GM12878 (cell line): ENCODE measurements at regions not wholly inside any gene's neighbourhood (a gene's known extent, or its start where the extent isn't known, plus 50 kb on each side); places are given as distances from the start of the nearest gene placed in this dataset.

Experiments
- ATAC-seq: fragments of 200-7000 bp; cut with Tn5 transposase; 3 replicates; pipeline ENCODE4 v1.9.1; 2020; ENCODE audit warnings: mild to moderate bottlenecking, moderate library complexity
- BruUV-seq: library from RNA; stranded (reverse); fragments of 400-500 nt; replicated peaks from 2 replicates; lab custom pipeline; 2021; lab: Mats Ljungman, UMichigan
- CTCF ChIA-PET: fragments of 300-600 bp; sonication (Branson Sonifier 250); formaldehyde crosslinking; extraction: SDS; loops from one replicate; lab custom pipeline; 2021; ENCODE audit warnings: inconsistent platforms; lab: Yijun Ruan, JAX
- POLR2A ChIA-PET: fragments of 350-600 bp; formaldehyde crosslinking; extraction: SDS; loops from one replicate; lab custom pipeline; 2021; ENCODE audit warnings: inconsistent platforms; lab: Charles Lee
- RAD21 ChIA-PET: fragments of 300-600 bp; sonication (Branson Sonifier 250); formaldehyde crosslinking; loops from one replicate; lab custom pipeline; 2023; ENCODE audit warnings: antibody characterized with exemption; ENCODE audit not compliant: unreplicated experiment; lab: Charles Lee
- SMC1A ChIA-PET: fragments of 300-600 bp; sonication (Branson Sonifier 250); formaldehyde crosslinking; loops from one replicate; lab custom pipeline; 2023; ENCODE audit not compliant: unreplicated experiment, uncharacterized antibody; lab: Charles Lee
- DNase-seq: peaks from one replicate; pipeline ENCODE4 v3.0.0-alpha.2; 2011; ENCODE audit warnings: low read depth, low spot score
- FAIRE-seq: peaks from 3 replicates; lab custom pipeline; 2011; peaks lifted over from hg19 to GRCh38; lab: Jason Lieb, UNC
- H2AFZ ChIP-seq: 2 replicates; pipeline ENCODE4 v1.6.0; 2011; ENCODE audit warnings: low read depth, low read length, control low read depth; ENCODE audit not compliant: control insufficient read depth
- H3K27ac ChIP-seq: 2 replicates; pipeline ENCODE4 v1.5.1; 2011; ENCODE audit warnings: control low read depth; ENCODE audit not compliant: control insufficient read depth, insufficient read depth
- H3K27me3 ChIP-seq, 2 experiments: replicated peaks in 1 of 2; 2 replicates each; pipeline versions ENCODE4 v1.6.0 to v1.6.1; 2011; ENCODE audit warnings: low read length in 1 of 2; ENCODE audit not compliant: control insufficient read depth in 2 of 2, insufficient read depth in 2 of 2
- H3K36me3 ChIP-seq, 2 experiments: 2 replicates each; pipeline ENCODE4 v1.5.1; 2011; ENCODE audit warnings: low read length in 1 of 2; ENCODE audit not compliant: control insufficient read depth in 2 of 2, insufficient read depth in 2 of 2
- H3K4me1 ChIP-seq: 2 replicates; pipeline ENCODE4 v1.6.1; 2011; ENCODE audit warnings: mild to moderate bottlenecking, low read length, moderate library complexity, mixed read lengths; ENCODE audit not compliant: control insufficient read depth, insufficient read depth
- H3K4me2 ChIP-seq: 2 replicates; pipeline ENCODE4 v1.6.0; 2011; ENCODE audit warnings: control low read depth; ENCODE audit not compliant: control insufficient read depth, insufficient read depth
- H3K4me3 ChIP-seq: fragments of 200-600 bp; sonication (generic); 2 replicates; pipeline ENCODE4 v1.5.1; 2016
- H3K79me2 ChIP-seq: 2 replicates; pipeline ENCODE4 v1.6.0; 2011; ENCODE audit warnings: low read length; ENCODE audit not compliant: control insufficient read depth, insufficient read depth
- H3K9ac ChIP-seq: 2 replicates; pipeline ENCODE4 v1.8.0; 2011; ENCODE audit warnings: low read length, control low read depth, mixed read lengths; ENCODE audit not compliant: control insufficient read depth, insufficient read depth
- H3K9me3 ChIP-seq: replicated peaks from 3 replicates; pipeline ENCODE4 v1.5.1; 2011; ENCODE audit warnings: mild to moderate bottlenecking, low read length; ENCODE audit not compliant: control insufficient read depth, insufficient read depth
- H4K20me1 ChIP-seq: 2 replicates; pipeline ENCODE4 v1.6.0; 2011; ENCODE audit not compliant: control insufficient read depth, insufficient read depth
- CUX1 ChIP-seq: IDR thresholded peaks from 2 replicates; pipeline ENCODE4 v1.6.1; 2012; ENCODE audit warnings: improper control_type of control experiment, low read depth, low read length; ENCODE audit not compliant: insufficient replicate concordance
- KLF5 ChIP-seq: fragments of 450-650 bp; IDR thresholded peaks from 2 replicates; pipeline ENCODE4 v1.6.1; 2014; ENCODE audit warnings: mild to moderate bottlenecking; ENCODE audit not compliant: partially characterized antibody
- MXI1 ChIP-seq: fragments of 150-350 bp; IDR thresholded peaks from 2 replicates; pipeline ENCODE4 v1.6.1; 2011; ENCODE audit warnings: low read depth, mild to moderate bottlenecking, inconsistent platforms, low read length, improper control_type of control experiment
- NRF1 ChIP-seq: conservative IDR thresholded peaks from 2 replicates; pipeline ENCODE4 v1.6.1; 2011; ENCODE audit warnings: mild to moderate bottlenecking, low read depth, low read length, improper control_type of control experiment
- POLR2A ChIP-seq: IDR thresholded peaks from 2 replicates; pipeline ENCODE4 v1.6.1; 2011; ENCODE audit warnings: low read depth, mild to moderate bottlenecking, low read length
- RAD51 ChIP-seq: fragments of 450-650 bp; IDR thresholded peaks from 2 replicates; pipeline ENCODE4 v1.6.1; 2016; ENCODE audit warnings: moderate library complexity, mild to moderate bottlenecking, inconsistent platforms
- RB1 ChIP-seq: fragments of 450-650 bp; formaldehyde crosslinking; IDR thresholded peaks from 2 replicates; pipeline ENCODE4 v1.6.1; 2017; ENCODE audit warnings: mild to moderate bottlenecking, borderline replicate concordance
- TARDBP ChIP-seq: IDR thresholded peaks from 2 replicates; pipeline ENCODE4 v1.6.1; 2016; ENCODE audit warnings: borderline replicate concordance
- TCF3 ChIP-seq: IDR thresholded peaks from 2 replicates; pipeline ENCODE4 v1.6.1; 2012; ENCODE audit warnings: low read depth, mild to moderate bottlenecking, low read length, borderline replicate concordance; ENCODE audit not compliant: insufficient read depth
- YY1 ChIP-seq: IDR thresholded peaks from 2 replicates; pipeline ENCODE4 v1.6.1; 2011; ENCODE audit warnings: low read depth, mild to moderate bottlenecking, low read length
- ZNF217 ChIP-seq: fragments of 450-650 bp; IDR thresholded peaks from 2 replicates; pipeline ENCODE4 v1.6.1; 2017; ENCODE audit warnings: antibody characterized with exemption, mild to moderate bottlenecking
- WGBS: methylation state at CpG from one replicate; pipeline ENCODE4 v1.1.6; 2016; ENCODE audit warnings: low lambda C conversion rate; ENCODE audit not compliant: insufficient replicate concordance, insufficient coverage; ENCODE audit errors: missing lambda C conversion rate; 5-methylcytosine and 5-hydroxymethylcytosine counted together
- in situ Hi-C: fragments of 300-500 bp; cut with MboI; formaldehyde crosslinking; loops from 9 replicates; pipeline ENCODE4 v1.14.3; 2018; ENCODE audit warnings: mixed read lengths
- intact Hi-C: fragments of 100-400 bp; cut with micrococcal nuclease; formaldehyde crosslinking; loops from one replicate; pipeline ENCODE4 v1.14.2; 2022; ENCODE audit not compliant: unreplicated experiment

DNA sequence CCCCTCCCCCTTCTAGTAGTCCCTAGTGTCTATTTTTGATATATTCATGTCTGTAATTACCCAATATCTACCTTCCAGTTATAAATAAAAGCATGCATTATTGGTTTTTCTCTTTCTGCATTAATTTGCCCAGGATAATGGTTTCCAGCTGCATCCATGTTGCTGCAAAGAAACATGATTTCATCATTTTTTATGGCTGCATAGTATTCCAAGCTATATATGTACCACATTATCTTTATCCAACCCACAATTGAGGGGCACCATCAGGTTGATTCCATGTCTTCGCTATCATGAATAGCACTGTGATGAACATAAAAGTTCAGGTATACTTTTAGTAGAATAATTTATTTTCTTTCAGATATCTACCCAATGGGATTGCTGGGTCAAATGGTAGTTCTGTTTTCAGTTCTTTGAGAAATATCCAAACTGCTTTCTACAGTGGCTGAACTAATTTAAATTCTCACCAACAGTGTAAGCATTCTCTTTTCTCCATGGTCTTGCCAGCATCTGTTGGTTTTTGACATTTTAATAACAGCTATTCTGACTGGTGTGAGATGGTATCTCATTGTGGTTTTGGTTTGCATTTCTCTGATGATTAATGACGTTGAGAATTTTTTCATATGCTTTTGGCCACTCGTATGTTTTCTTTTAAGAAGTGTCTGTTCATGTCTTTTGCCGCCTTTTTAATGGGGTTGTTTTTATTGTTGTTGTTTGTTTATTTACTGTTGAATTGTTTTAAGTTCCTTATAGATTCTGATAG lies 746.1 kb upstream of the MEF2C start:
- ChIA-PET POLR2A (interaction anchor here (0.5 kb wide), 1 partner anchor 175 kb away, joined by 3 read pairs; no protein-coding TSS in a partner anchor), SMC1A (interaction anchor here (1.1 kb wide), 1 partner anchor 13 kb away, joined by 3 read pairs; no protein-coding TSS in a partner anchor), RAD21 (no interaction called here), CTCF (no interaction called here)
- no peaks in the 10 kb centered on the region for H3K36me3 ChIP-seq
- FAIRE-seq (no peak), DNase-seq (no peak), ATAC-seq (no peak)
- H3K79me2 ChIP-seq = no peaks in the 10 kb centered on the region
- peaks cover 2% of the 10 kb centered on the region; the same call in 1 of the 3 replicates for H3K9me3 ChIP-seq
- no peak overlapping the region for H3K27ac ChIP-seq
- WGBS = 62% methylated on average over 4 of the region's 4 CpGs
- H4K20me1 ChIP-seq = no peaks in the 10 kb centered on the region
- no TSS peak for BruUV-seq
- no peak overlapping the region for H2AFZ ChIP-seq
- in situ Hi-C loops (no loop called here), intact Hi-C loops (no loop called here)
- no peak overlapping the region for H3K4me2 ChIP-seq
- TF ChIP-seq MXI1 (no peak), YY1 (no peak), RB1 (no peak)
- no peak overlapping the region for H3K4me3 ChIP-seq
- no peaks in the 10 kb centered on the region for H3K27me3 ChIP-seq
- H3K4me1 ChIP-seq = no peaks in the 10 kb centered on the region
- no peak overlapping the region for H3K9ac ChIP-seq

DNA sequence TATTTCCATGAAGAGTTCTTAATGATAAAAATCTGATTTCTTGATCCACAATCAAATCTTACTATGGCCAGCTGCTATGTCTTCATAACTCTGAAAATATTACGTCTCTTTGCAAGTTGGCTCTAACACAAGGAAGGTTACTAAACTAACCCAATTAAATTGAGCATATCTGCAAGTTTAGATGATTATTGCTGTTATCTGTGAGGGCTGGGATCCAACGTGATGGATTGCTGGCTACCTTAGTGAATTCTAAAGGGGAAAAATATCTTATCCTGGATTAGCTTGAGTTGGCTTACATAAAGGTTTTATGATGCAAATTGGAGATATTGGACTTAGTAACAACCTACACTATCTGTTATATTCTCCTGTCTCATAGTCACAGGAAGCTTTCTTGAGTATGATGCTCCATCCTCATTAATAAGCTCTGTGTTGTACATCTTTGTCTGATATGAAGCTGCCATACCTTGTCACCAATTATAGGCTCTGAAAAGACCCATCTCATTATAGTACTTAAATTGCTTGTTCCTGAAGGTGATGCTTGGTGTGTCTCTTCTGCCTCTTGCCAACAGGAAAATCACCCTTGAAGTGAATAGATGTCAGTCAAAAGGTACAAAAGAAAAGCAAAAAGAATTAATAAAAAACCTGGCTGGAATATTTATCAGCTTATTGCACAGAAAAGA lies 733.0 kb upstream of the MEF2C start:
- H3K9ac ChIP-seq = no peak overlapping the region
- no TSS peak for BruUV-seq
- H3K4me3 ChIP-seq = no peak overlapping the region
- H4K20me1 ChIP-seq = no peaks in the 10 kb centered on the region
- ChIA-PET CTCF (interaction anchor here (0.7 to 1.1 kb wide), 2 partner anchors 41 to 78 kb away, joined by 3 to 4 read pairs; no protein-coding TSS in a partner anchor), SMC1A (interaction anchor here (0.6 to 2.1 kb wide), 9 partner anchors 8 to 181 kb away, joined by 3 to 7 read pairs (median 3); no protein-coding TSS in a partner anchor), POLR2A (no interaction called here), RAD21 (interaction anchor here (0.7 to 1.2 kb wide), 2 partner anchors 74 to 885 kb away, joined by 3 read pairs; no protein-coding TSS in a partner anchor)
- 97% methylated on average over 2 of the region's 2 CpGs for WGBS
- no peaks in the 10 kb centered on the region for H3K27me3 ChIP-seq
- H3K27ac ChIP-seq = no peak overlapping the region
- in situ Hi-C loops = no loop called here
- H2AFZ ChIP-seq = no peak overlapping the region
- FAIRE-seq (no peak), ATAC-seq (no peak), DNase-seq (no peak)
- no peaks in the 10 kb centered on the region for H3K36me3 ChIP-seq
- peaks cover 2% of the 10 kb centered on the region; the same call in 1 of the 2 replicates for H3K4me1 ChIP-seq
- no peaks in the 10 kb centered on the region for H3K79me2 ChIP-seq
- intact Hi-C loops = no loop called here
- H3K9me3 ChIP-seq = no peaks in the 10 kb centered on the region
- no peak overlapping the region for H3K4me2 ChIP-seq
- no peak for TF ChIP-seq MXI1
- TF ChIP-seq KLF5 = no peak
- TF ChIP-seq ZNF217 = no peak
- no peak for TF ChIP-seq TARDBP
- no peak for TF ChIP-seq POLR2A
- TF ChIP-seq CUX1 = no peak
- TF ChIP-seq RAD51 = no peak
- no peak for TF ChIP-seq TCF3
- TF ChIP-seq NRF1 = no peak
